Astrocyte of the spinal cord (primary cell): ENCODE measurements at regions not wholly inside any gene's neighbourhood (a gene's known extent, or its start where the extent isn't known, plus 50 kb on each side); places are given as distances from the start of the nearest gene placed in this dataset.

Experiments
- DNase-seq: peaks from one replicate; pipeline ENCODE4 v3.0.0; 2011; ENCODE audit warnings: low read depth, low spot score
- H3K4me3 ChIP-seq: 2 replicates; pipeline ENCODE4 v1.5.1; 2011; ENCODE audit warnings: low read depth, mild to moderate bottlenecking, low read length, moderate library complexity
- CTCF ChIP-seq: IDR thresholded peaks from 2 replicates; pipeline ENCODE4 v1.5.1; 2012; ENCODE audit warnings: low read depth, mild to moderate bottlenecking, low read length, inconsistent platforms
- in situ Hi-C: cut with HindIII; loops from 2 replicates; pipeline ENCODE4 v1.10.0; 2017; ENCODE audit warnings: low sequenced_read_pairs

- no peak for TF ChIP-seq CTCF
- in situ Hi-C loops = no loop called here
- no peak for DNase-seq
- H3K4me3 ChIP-seq = no peak overlapping the region
Observed at GRCh38 chr18:49655266-49656072, 93.6 kb downstream of the LIPG start.

- TF ChIP-seq CTCF = no peak
- H3K4me3 ChIP-seq = no peak overlapping the region
- no peak for DNase-seq
- in situ Hi-C loops = no loop called here
Observed at GRCh38 chr18:49654347-49654746, 92.5 kb downstream of the LIPG start.

- no peak overlapping the region for H3K4me3 ChIP-seq
- no peak for TF ChIP-seq CTCF
- DNase-seq = no peak
- in situ Hi-C loops = no loop called here
Observed at GRCh38 chr18:49652881-49653724, 91.2 kb downstream of the LIPG start.

- no peak for DNase-seq
- no peak for TF ChIP-seq CTCF
- H3K4me3 ChIP-seq = no peak overlapping the region
- in situ Hi-C loops = no loop called here
Observed at GRCh38 chr18:49651033-49651432, 89.2 kb downstream of the LIPG start.

GRCh38 chr18:49650426-49650891, 88.6 kb downstream of the LIPG start:
- no peak for DNase-seq
- TF ChIP-seq CTCF = no peak
- in situ Hi-C loops = no loop called here
- no peak overlapping the region for H3K4me3 ChIP-seq

- no peak for TF ChIP-seq CTCF
- in situ Hi-C loops = no loop called here
- H3K4me3 ChIP-seq = no peak overlapping the region
- DNase-seq = no peak
Observed at GRCh38 chr18:49648811-49649210, 87.0 kb downstream of the LIPG start.
